Gastrocnemius medialis (tissue), 4 donors: ENCODE measurements at regions not wholly inside any gene's neighbourhood (a gene's known extent, or its start where the extent isn't known, plus 50 kb on each side); places are given as distances from the start of the nearest gene placed in this dataset.

ENCODE experiments used
- POLR2A ChIP-seq, 2 donors: fragments of 450-650 bp; IDR thresholded peaks; one replicate each; pipeline ENCODE4 v1.6.1; 2017; ENCODE audit warnings: antibody characterized with exemption in 2 of 2, mild to moderate bottlenecking in 2 of 2, moderate library complexity in 2 of 2
- TF ChIP-seq, protein P1 (sequence below), 5 experiments: fragments of 450-650 bp in 3 of 5; fragments of 200-600 bp in 2 of 5; sonication (generic) in 2 of 5; IDR thresholded peaks in 4 of 5; conservative IDR thresholded peaks in 1 of 5; 1 replicate in 4 of 5; 2 replicates in 1 of 5; pipeline ENCODE4 v1.5.1; 2016 to 2019; ENCODE audit warnings: antibody characterized with exemption in 5 of 5, mild to moderate bottlenecking in 3 of 5, moderate library complexity in 3 of 5

- TF ChIP-seq, protein P1, sequence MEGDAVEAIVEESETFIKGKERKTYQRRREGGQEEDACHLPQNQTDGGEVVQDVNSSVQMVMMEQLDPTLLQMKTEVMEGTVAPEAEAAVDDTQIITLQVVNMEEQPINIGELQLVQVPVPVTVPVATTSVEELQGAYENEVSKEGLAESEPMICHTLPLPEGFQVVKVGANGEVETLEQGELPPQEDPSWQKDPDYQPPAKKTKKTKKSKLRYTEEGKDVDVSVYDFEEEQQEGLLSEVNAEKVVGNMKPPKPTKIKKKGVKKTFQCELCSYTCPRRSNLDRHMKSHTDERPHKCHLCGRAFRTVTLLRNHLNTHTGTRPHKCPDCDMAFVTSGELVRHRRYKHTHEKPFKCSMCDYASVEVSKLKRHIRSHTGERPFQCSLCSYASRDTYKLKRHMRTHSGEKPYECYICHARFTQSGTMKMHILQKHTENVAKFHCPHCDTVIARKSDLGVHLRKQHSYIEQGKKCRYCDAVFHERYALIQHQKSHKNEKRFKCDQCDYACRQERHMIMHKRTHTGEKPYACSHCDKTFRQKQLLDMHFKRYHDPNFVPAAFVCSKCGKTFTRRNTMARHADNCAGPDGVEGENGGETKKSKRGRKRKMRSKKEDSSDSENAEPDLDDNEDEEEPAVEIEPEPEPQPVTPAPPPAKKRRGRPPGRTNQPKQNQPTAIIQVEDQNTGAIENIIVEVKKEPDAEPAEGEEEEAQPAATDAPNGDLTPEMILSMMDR (IDR thresholded peaks at IDR 0.05 in 4 of 5, conservative IDR thresholded peaks at IDR 0.05 in 1 of 5), result no peak
- no peak for TF ChIP-seq POLR2A (IDR thresholded peaks at IDR 0.05)
These were observed 355.0 kb downstream of the PPP1R2C start for GRCh38 chrX:42422961-42423360.
